ENCODE measurements at regions not wholly inside any gene's neighbourhood (a gene's known extent, or its start where the extent isn't known, plus 50 kb on each side); places are given as distances from the start of the nearest gene placed in this dataset.

DNA sequence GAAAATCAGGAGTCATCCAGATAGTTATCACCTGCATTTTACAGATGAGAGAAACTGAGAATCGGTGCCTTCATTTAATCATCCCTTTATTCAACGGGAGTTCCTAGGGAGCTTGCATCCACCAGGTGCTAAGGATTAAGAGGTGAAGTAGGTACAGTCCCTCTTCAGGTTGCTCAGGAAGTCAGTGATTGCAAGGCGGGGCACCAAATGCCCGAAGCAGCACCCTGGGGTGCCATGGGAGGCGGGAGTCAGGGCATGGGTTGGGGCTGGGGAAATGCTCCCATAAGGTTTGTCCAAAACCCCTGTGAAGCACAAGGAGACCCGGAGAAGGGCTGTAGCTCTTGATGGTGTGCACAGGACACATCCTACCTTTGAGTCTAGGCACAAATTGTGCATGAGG is 98.8 kb upstream of the KLF4 start:
- no peaks in the 10 kb centered on the region for H3K4me1 ChIP-seq (ENCODE audit: insufficient read depth, low read length, severe bottlenecking)
- H3K9me3 ChIP-seq (ENCODE audit: low read length) = no peaks in the 10 kb centered on the region
- H3K4me3 ChIP-seq (ENCODE audit: low read depth, low read length, poor library complexity, severe bottlenecking) = no peak overlapping the region
- H3K36me3 ChIP-seq (ENCODE audit: insufficient read depth, low read length) = no peaks in the 10 kb centered on the region
- no peaks in the 10 kb centered on the region for H3F3A ChIP-seq (ENCODE audit: insufficient read depth, low read length)
- no peak overlapping the region for H3K4me2 ChIP-seq (ENCODE audit: low read length)
- no peaks in the 10 kb centered on the region for H3K79me2 ChIP-seq (ENCODE audit: insufficient read depth, low read length)
- H4K20me1 ChIP-seq (ENCODE audit: insufficient read depth, low read length) = no peaks in the 10 kb centered on the region
- H3K9me2 ChIP-seq (ENCODE audit: low read depth, low read length) = no peaks in the 10 kb centered on the region
- TF ChIP-seq, protein P1, sequence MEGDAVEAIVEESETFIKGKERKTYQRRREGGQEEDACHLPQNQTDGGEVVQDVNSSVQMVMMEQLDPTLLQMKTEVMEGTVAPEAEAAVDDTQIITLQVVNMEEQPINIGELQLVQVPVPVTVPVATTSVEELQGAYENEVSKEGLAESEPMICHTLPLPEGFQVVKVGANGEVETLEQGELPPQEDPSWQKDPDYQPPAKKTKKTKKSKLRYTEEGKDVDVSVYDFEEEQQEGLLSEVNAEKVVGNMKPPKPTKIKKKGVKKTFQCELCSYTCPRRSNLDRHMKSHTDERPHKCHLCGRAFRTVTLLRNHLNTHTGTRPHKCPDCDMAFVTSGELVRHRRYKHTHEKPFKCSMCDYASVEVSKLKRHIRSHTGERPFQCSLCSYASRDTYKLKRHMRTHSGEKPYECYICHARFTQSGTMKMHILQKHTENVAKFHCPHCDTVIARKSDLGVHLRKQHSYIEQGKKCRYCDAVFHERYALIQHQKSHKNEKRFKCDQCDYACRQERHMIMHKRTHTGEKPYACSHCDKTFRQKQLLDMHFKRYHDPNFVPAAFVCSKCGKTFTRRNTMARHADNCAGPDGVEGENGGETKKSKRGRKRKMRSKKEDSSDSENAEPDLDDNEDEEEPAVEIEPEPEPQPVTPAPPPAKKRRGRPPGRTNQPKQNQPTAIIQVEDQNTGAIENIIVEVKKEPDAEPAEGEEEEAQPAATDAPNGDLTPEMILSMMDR (IDR thresholded peaks at IDR 0.05; ENCODE audit: low read length) = no peak
- TF ChIP-seq EZH2 (IDR thresholded peaks at IDR 0.05; ENCODE audit: borderline replicate concordance, low read length) = no peak
- no peak overlapping the region for H3K9ac ChIP-seq (ENCODE audit: low read length)
- H2AFZ ChIP-seq (ENCODE audit: low read length) = no peak overlapping the region
- no peak overlapping the region for H3K27ac ChIP-seq (ENCODE audit: low read depth, low read length, poor library complexity, severe bottlenecking)
- no peaks in the 10 kb centered on the region for H3K27me3 ChIP-seq (ENCODE audit: insufficient read depth, low read length)

DNA sequence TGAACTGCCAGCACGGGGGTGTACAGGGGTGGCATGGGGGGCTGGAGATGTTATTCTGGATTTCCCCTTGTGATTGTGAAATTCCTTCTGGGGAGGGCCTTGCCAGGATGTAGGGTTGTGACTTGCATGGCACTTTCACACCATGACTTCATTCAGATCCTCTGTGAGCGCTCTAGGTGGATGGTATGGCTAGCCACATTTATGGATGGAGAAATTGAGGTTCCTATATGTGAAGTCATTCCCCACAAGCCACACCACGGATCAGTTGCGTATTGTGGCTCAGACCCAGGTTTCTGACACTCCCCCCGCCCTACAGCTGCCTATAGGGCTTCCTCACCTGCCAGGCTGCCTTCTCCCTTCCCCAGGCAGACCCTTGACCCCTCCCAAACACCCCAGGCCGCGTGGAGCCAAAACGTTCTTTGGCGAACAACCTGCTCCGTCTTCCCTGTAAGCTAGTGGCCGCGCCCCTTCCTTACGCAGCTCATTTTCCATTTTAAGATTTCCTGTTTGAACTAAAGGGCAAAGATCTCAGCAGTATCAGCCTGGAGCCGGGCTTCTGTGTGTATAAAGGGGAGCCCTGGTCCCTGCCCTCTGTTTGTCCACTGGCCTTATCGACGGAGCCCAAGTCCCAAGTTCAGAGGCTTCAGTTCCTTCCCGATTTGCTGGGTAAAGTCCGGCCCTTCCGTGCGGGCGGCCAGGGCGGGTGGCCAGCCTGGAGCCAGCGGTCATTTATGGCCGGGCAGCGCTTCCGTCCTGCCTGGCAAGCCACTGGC is 97.8 kb upstream of the KLF4 start:
- Histone ChIP-seq H3K36me3 (ENCODE audit: insufficient read depth, low read length) (no peaks in the 10 kb centered on the region), H3K9ac (ENCODE audit: low read length) (no peak overlapping the region), H3F3A (ENCODE audit: insufficient read depth, low read length) (no peaks in the 10 kb centered on the region), H4K20me1 (ENCODE audit: insufficient read depth, low read length) (no peaks in the 10 kb centered on the region), H3K9me3 (ENCODE audit: low read length) (no peaks in the 10 kb centered on the region), H3K79me2 (ENCODE audit: insufficient read depth, low read length) (no peaks in the 10 kb centered on the region), H3K9me2 (ENCODE audit: low read depth, low read length) (no peaks in the 10 kb centered on the region), H3K27ac (ENCODE audit: low read depth, low read length, poor library complexity, severe bottlenecking) (no peak overlapping the region), H3K4me3 (ENCODE audit: low read depth, low read length, poor library complexity, severe bottlenecking) (no peak overlapping the region), H3K4me1 (ENCODE audit: insufficient read depth, low read length, severe bottlenecking) (no peaks in the 10 kb centered on the region), H2AFZ (ENCODE audit: low read length) (no peak overlapping the region), H3K27me3 (ENCODE audit: insufficient read depth, low read length) (no peaks in the 10 kb centered on the region), H3K4me2 (ENCODE audit: low read length) (no peak overlapping the region)
- no peak for TF ChIP-seq EZH2 (IDR thresholded peaks at IDR 0.05; ENCODE audit: borderline replicate concordance, low read length)
- TF ChIP-seq, protein P1 (IDR thresholded peaks at IDR 0.05; ENCODE audit: low read length) = no peak

DNA sequence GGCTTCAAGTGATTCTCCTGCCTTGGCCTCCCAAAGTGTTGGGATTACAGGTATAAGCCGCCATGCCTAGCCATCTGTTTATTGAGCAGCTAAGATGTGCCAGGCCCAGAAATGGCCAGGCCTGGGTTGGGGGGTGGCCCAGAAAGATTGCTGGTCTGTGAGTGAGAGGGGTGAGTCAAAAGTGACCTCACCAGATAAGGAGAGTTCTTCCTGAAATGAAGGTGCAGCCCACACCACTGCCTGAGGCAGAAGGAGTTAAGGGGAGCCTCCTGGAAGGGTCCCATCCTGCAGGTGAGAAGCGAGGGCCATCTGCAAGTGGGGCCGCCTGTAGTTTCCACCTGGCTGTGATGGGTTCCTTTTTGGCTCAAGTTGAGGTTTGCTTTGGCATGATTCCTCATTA is 96.9 kb upstream of the KLF4 start:
- no peaks in the 10 kb centered on the region for H3K79me2 ChIP-seq (ENCODE audit: insufficient read depth, low read length)
- no peaks in the 10 kb centered on the region for H3K36me3 ChIP-seq (ENCODE audit: insufficient read depth, low read length)
- no peaks in the 10 kb centered on the region for H3K27me3 ChIP-seq (ENCODE audit: insufficient read depth, low read length)
- TF ChIP-seq, protein P1 (IDR thresholded peaks at IDR 0.05; ENCODE audit: low read length) = no peak
- TF ChIP-seq EZH2 (IDR thresholded peaks at IDR 0.05; ENCODE audit: borderline replicate concordance, low read length) = no peak
- no peaks in the 10 kb centered on the region for H3K9me3 ChIP-seq (ENCODE audit: low read length)
- no peaks in the 10 kb centered on the region for H3K9me2 ChIP-seq (ENCODE audit: low read depth, low read length)
- no peak overlapping the region for H2AFZ ChIP-seq (ENCODE audit: low read length)
- no peaks in the 10 kb centered on the region for H3F3A ChIP-seq (ENCODE audit: insufficient read depth, low read length)
- H3K4me2 ChIP-seq (ENCODE audit: low read length) = no peak overlapping the region
- H3K9ac ChIP-seq (ENCODE audit: low read length) = no peak overlapping the region
- no peak overlapping the region for H3K4me3 ChIP-seq (ENCODE audit: low read depth, low read length, poor library complexity, severe bottlenecking)
- no peak overlapping the region for H3K27ac ChIP-seq (ENCODE audit: low read depth, low read length, poor library complexity, severe bottlenecking)
- no peaks in the 10 kb centered on the region for H4K20me1 ChIP-seq (ENCODE audit: insufficient read depth, low read length)
- no peaks in the 10 kb centered on the region for H3K4me1 ChIP-seq (ENCODE audit: insufficient read depth, low read length, severe bottlenecking)

All from OCI-LY1 (cell line).